Stimulated activated CD4-positive, alpha-beta T cell treated with anti-CD3 and anti-CD28 coated beads, TNF-alpha, amount 100 ng/mL, for 48 hours (primary cell): ENCODE measurements at regions not wholly inside any gene's neighbourhood (a gene's known extent, or its start where the extent isn't known, plus 50 kb on each side); places are given as distances from the start of the nearest gene placed in this dataset.

ENCODE experiments used
- DNase-seq, 3 donors: peaks; one replicate each; pipeline ENCODE4 v3.0.0-alpha.2; 2020; ENCODE audit warnings: low read depth in 3 of 3

GRCh38 chr4:35164063-35164462 is 1080.3 kb downstream of the ARAP2 start:
- no peak for DNase-seq

- DNase-seq, result no peak
Measured at GRCh38 chr4:35166466-35166865, 1077.8 kb downstream of the ARAP2 start.

GRCh38 chr4:35167385-35167784 is 1076.9 kb downstream of the ARAP2 start:
- DNase-seq, result no peak

GRCh38 chr4:35175487-35175886 is 1068.8 kb downstream of the ARAP2 start:
- no peak for DNase-seq

GRCh38 chr4:35175894-35176293 is 1068.4 kb downstream of the ARAP2 start:
- DNase-seq, result no peak

- DNase-seq, result no peak
Measured at GRCh38 chr4:35182451-35182850, 1061.9 kb downstream of the ARAP2 start.

- DNase-seq, result no peak
Measured at GRCh38 chr4:35189988-35190613, 1054.2 kb downstream of the ARAP2 start.

GRCh38 chr4:35201403-35201802 is 1042.9 kb downstream of the ARAP2 start:
- no peak for DNase-seq

- DNase-seq, result no peak
Measured at GRCh38 chr4:35216636-35217035, 1027.7 kb downstream of the ARAP2 start.

GRCh38 chr4:35217331-35217730 is 1027.0 kb downstream of the ARAP2 start:
- DNase-seq, result no peak

GRCh38 chr4:35228313-35228712 is 1016.0 kb downstream of the ARAP2 start:
- no peak for DNase-seq

- no peak for DNase-seq
Measured at GRCh38 chr4:35229021-35229420, 1015.3 kb downstream of the ARAP2 start.

GRCh38 chr4:35237924-35238323 is 1006.4 kb downstream of the ARAP2 start:
- DNase-seq, result no peak

GRCh38 chr4:35238793-35239192 is 1005.5 kb downstream of the ARAP2 start:
- DNase-seq, result no peak

GRCh38 chr4:35246493-35246892 is 997.8 kb downstream of the ARAP2 start:
- no peak for DNase-seq

GRCh38 chr4:35247047-35247446 is 997.3 kb downstream of the ARAP2 start:
- DNase-seq, result no peak

- no peak for DNase-seq
Measured at GRCh38 chr4:35250331-35250730, 994.0 kb downstream of the ARAP2 start.

GRCh38 chr4:35250761-35251160 is 993.6 kb downstream of the ARAP2 start:
- no peak for DNase-seq

- DNase-seq, result no peak
Measured at GRCh38 chr4:35252071-35252470, 992.2 kb downstream of the ARAP2 start.

- no peak for DNase-seq
Measured at GRCh38 chr4:35252866-35253265, 991.4 kb downstream of the ARAP2 start.

- DNase-seq, result no peak
Measured at GRCh38 chr4:35253331-35253730, 991.0 kb downstream of the ARAP2 start.

- DNase-seq, result no peak
Measured at GRCh38 chr4:35286434-35286833, 957.9 kb downstream of the ARAP2 start.

GRCh38 chr4:35300996-35301774 is 943.1 kb downstream of the ARAP2 start:
- no peak for DNase-seq

- DNase-seq, result no peak
Measured at GRCh38 chr4:35315419-35315818, 928.9 kb downstream of the ARAP2 start.
